HG02798 (cell line): ENCODE measurements at regions not wholly inside any gene's neighbourhood (a gene's known extent, or its start where the extent isn't known, plus 50 kb on each side); places are given as distances from the start of the nearest gene placed in this dataset.
"Not testable (repeated sequence)": the region's sequence is repeated elsewhere in the genome, so short reads cannot be mapped to it uniquely, and the experiment has no call there.

Source experiments
- ATAC-seq: cut with Tn5 transposase; IDR thresholded peaks from one replicate; pipeline ENCODE4 v1.9.1; 2021; ENCODE audit warnings: mild to moderate bottlenecking; ENCODE audit not compliant: unreplicated experiment, poor library complexity

DNA sequence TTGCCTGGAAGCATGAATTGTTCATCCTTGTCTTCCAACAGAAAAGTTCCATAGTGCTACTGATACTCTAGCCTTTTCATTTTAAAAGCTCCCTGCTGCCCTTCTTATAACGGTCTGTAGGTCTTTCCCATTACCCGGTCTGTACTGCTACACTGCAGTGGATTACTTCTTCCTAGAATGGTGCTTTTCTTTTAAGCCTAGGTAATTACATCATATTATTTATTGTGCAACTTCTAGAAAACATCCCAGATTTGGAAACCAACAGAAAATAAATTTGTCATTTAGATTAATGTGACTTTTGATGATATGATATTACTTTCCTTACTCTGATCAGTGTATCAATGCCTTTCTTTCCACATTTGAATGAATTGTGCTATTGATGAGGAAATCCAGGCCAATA lies 199.4 kb downstream of the TANC2 start:
- no peak for ATAC-seq

DNA sequence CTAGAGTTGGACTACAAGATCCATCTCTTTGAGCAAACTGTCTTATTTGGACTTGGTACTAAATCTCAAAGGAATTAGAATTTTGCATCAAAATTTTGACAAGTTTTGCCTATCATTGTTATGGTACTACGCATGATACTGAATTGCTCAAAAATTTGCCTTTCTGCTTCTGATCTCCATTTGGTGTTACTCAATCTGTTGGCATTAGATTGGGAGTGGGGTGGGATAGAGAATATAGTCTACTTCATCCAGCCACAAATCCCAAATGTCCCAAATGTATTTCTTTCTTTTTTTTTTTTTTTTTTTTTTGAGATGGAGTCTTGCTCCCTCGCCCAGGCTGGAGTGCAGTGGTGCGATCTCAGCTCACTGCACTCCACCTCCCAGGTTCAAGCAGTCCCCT lies 204.8 kb downstream of the TANC2 start:
- no peak for ATAC-seq

DNA sequence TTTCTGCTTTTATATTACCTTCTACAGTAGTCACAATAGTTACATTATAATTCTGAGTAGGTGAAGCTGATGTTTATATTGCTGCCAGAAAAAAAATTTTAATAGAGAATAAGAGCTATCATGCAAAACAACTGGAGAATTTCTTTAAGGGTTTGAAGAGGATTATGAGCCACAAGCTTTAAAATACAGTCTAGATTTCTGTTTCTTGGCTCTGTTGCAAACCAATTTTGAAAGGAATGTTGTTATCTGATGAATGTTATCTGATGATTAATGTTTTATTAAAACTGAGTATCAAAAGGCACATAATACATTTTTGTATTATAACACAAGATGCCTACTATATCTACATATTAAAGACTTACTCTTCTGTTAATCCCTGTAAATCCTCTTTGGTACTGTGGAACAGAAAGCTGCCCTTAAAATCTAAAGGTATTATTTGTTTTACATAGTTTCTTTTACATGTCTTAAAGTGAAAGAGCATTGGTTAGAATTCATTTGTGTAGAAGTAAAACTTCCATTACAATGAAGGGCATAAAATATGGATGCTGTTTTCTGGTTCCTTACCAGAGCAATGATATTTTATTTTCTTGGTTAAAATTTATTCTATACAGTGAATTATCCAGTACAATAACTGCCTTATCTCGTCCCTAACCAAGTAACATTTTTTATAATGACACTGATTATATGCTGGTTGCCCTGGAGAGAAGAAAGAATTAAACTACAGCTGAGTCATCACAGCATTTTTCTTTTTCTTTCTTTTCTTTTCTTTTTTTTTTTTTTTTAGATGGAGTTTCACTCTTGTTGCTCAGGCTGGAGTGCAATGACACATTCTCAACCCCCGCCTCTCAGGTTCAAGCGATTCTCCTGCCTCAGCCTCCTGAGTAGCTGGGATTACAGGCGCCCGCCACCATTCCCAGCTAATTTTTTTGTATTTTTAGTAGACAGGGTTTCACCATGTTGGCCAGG lies 205.7 kb downstream of the TANC2 start:
- ATAC-seq: no peak

DNA sequence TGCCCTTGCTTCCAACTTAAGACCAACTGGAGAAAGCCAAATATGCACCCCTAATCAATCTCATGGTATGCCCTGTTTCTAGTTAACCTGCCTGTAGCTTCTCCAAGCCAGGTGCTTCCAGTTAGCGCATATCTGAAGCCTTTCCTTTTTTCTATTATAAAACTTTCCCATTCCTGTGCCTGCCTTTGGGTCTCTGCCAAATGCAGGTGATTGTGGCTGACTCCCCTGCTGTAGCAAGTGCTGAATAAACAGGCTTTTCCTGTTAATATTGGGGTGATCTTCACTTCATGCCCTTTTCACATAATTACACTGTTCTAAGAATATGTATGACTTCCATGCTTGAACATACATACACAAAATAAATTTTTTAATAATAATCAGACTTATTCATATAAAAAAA lies 207.4 kb downstream of the TANC2 start:
- ATAC-seq: no peak

DNA sequence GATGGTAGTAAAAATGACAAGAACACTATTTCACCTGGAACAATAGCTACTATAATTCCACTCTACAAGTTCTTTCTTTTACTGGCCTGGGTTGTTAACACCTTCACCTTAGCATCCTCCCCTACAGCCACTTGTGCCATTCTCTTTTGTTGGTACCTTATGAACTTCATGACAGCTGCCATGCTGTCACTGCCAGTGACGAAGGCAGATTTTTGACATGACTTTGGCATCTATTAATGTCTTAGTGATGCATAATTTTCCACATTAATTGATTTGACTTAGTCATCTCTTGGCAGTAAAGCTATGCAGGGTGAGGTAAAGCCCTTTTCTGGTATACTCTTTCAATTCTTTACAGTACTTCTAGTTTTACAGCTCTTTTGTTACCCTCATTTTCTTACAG lies 207.9 kb downstream of the TANC2 start:
- ATAC-seq: no peak

DNA sequence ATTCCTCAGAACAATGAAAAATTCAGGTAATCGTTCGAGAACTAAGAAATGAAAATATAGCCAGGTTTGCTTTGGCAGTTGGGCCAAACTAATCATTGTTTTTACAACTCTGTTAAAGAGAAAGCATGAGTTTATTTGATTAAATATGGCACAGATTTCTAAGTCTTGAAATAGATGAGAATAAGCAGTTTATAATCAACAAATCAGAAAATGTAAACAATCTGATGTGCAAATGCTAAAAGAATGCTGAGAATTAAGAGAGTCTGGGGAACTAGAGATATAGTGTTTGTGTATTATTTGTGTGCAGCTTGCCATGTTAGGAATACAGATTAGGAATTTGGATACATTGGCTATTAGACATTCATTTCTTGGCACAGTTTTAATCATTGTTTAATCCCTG lies 212.5 kb downstream of the TANC2 start:
- ATAC-seq: no peak

DNA sequence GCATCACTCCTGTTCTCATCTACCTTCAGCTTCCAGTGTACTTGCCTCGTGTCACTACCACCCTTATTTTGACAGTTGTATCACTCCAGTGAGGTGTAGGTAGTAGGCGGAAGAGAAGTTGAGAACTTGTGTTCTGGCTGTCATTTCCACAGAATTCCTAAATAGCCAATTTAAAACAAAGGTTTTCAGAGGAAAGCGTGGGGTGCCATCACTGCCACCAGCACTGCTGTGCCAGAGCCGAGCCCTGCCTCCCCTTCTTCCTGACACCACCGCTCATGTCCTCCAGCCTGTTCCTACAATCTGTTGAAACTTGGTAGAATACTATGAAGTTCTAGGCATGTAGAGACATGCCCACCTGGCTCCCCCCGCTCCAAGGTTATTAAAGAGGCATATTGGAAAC lies 215.8 kb downstream of the TANC2 start:
- ATAC-seq: no peak

DNA sequence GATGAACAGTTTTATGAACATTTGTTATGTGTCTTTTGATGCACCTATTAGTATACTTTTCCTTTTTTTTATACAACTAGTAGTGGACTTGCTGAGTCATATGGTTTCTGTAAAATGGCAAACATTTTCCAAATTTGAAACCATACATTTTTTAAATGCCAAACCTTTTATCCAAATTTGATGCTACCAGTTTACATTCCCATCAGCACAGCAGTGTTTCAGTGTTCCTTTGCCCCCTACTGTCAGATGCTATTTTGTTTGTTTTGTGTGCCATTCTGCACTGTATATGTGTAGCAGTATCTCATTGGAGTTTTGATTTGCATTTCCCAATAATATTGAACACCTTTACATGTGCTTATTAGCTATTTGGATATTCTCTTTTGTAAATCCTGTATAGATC lies 219.4 kb downstream of the TANC2 start:
- no peak for ATAC-seq

DNA sequence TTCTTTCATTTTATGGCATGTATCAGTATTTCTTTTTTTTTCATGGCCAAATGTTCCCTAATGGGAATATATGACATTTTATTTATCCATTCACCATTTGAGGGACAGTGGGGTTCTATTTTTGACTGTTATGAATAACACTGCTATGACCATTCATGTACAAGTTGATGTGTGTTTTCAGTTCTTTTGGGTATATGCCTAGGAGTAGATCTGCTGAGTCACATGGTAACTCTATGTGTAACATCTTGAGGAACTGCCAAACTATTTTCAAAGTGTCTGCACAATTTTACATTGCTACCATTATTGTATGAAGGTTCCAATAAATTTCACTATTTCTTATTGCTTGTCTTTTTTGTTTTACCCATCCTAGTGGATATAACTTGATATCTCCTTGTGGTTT lies 223.0 kb downstream of the TANC2 start:
- no peak for ATAC-seq

DNA sequence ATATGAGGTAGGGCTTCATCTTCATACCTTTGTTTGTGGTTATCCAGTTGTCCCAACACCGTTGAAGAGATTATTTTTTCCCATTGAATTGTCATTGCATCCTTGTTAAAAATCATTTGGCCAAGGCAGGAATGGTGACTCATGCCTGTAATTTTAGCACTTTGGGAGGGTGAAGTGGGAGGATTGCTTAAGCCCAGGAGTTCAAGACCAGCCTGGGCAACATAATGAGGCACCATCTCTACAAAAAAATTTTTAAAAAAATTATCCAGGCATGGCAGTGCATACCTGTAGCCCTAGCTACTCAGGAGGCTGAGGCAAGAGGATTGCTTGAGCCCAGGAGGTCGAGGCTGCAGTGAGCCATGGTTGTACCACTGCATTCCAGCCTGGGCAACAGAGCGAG lies 223.9 kb downstream of the TANC2 start:
- ATAC-seq: no peak

DNA sequence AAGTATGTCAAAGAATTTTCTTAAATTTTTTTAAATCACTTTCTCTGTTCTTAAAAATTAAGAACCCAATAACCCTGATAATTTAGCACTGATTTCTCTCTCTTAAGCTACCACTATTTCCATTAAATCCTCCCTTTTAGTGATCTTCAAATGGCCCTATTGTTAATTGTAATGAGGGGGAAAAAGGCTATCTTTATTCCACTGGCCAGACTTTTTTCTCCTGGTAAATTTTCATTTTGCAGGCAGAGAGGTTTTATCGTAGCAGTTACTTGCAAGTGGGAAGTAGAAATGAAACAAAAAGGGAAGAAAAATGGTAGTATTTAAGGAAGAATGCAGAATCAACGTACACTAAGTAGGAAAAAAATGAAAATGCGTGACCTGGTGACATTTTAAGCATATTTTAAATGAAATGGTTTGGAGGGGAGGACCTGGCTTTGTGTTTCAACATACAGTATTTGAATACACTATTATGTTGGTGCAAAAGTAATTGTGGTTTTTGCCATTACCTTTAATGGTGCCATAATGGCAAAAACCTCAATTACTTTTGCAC lies 224.9 kb downstream of the TANC2 start:
- no peak for ATAC-seq

DNA sequence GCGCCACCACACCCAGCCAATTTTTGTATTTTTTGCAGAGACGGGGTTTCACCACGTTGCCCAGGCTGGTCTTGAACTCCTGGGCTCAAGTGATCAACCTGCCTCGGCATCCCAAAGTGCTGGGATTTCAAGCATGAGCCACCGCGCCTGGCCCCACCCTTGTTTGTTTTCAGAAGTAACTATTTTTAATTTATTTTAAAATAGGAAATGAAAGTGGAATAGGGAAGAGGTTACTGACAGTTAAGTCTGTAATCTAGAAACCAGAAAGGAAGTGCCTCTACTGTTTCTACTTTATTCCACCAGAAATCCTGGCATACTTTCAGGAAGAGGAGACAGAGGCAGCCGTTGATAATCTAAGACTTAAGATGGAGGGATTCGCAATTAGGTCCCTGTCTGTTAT lies 225.6 kb downstream of the TANC2 start:
- ATAC-seq: no peak

DNA sequence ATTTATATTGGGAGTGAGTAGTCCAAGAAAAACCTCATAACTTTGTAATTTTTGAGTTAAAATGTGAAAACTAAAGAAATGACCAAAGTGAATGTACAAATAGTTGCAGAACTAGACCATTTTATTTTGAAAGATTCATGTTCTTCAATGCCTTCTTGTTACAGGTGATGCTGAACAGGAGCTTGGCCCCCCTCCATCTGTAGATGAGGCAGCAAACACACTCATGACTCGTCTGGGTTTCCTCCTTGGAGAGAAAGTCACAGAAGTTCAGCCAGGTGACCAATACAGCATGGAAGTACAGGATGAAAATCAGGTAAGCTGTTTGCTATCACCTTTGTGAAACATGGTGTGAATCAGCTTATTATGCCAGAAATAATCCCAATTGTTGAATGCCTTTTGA lies 227.8 kb downstream of the TANC2 start:
- no peak for ATAC-seq

DNA sequence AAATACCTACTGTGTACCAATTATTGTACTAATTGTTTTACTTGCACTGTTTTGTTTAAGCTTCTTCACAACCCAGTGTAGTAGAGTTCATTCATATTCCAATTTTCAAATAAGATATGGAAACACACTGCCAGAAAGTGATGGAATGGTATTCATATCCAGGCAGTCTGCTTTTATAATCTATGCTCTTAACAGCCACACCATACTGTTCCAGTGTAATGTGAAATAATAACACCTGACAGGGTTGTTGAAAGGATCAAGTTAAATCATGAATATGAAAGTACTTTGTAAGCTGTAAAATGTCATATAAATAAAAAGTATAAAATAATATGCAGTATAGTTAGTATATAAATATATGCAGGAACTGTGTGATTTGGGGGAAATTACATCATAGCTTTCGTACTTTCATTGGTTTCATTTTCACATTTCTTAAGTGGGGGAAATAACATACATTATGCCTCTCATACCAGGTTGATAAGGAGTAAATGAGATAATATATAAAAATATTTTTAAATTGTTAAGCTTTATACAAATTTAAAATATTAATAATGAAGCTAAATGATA lies 230.8 kb downstream of the TANC2 start:
- ATAC-seq: no peak

DNA sequence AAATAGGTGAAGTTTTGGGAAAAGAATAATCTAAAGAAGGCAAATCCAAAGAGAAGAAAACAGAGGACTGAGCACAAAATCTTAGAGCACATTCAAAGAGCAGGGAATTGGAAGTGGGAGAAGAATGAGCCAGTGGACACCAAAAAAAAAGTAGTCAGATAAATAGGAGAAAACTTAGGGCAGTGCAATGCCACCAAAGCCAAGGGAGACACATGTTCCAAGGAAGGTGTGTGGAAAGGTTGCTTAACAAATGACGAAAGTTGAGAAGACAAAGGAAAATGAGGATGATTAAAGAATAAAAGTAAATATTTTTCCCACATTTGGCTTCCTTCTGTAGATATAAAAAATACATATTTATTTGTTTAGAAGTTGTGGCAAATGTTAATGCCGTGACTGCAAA lies 237.6 kb downstream of the TANC2 start:
- ATAC-seq: no peak

DNA sequence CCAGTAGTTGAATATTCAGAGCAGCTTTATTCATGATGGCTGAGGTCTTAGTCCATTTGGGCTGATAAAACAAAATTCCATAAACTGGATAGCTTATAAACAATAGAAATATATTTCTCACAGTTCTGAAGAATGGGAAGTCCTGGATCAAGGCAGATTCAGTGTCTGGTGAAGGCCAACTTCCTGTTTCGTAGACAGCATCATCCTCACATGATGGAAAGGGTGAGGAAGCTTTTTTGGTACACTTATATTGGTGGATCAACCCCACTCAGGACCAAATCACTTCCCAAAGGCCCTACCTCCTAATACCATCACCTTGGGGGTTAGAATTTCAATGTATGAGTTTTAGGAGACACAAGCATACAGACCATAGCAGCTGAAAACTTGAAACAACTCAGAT lies 224.2 kb downstream of the CYB561 start:
- no peak for ATAC-seq

DNA sequence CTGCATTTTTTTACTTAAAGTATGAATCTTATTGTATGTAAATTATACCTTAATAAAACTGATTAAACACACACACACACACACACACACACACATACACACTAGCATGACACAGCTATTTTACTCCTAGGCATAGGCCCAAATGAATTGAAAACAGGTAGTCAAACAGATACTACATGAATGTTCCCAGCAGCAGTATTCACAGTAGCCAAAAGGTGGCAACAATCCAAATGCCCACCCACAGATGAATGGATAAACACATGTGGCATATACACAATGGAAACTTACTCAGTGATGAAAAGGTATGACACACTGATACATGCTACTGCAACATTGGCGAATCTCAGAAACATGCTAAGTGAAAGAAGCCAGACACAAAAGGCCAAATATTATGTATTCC lies 223.5 kb downstream of the CYB561 start:
- ATAC-seq: no peak

DNA sequence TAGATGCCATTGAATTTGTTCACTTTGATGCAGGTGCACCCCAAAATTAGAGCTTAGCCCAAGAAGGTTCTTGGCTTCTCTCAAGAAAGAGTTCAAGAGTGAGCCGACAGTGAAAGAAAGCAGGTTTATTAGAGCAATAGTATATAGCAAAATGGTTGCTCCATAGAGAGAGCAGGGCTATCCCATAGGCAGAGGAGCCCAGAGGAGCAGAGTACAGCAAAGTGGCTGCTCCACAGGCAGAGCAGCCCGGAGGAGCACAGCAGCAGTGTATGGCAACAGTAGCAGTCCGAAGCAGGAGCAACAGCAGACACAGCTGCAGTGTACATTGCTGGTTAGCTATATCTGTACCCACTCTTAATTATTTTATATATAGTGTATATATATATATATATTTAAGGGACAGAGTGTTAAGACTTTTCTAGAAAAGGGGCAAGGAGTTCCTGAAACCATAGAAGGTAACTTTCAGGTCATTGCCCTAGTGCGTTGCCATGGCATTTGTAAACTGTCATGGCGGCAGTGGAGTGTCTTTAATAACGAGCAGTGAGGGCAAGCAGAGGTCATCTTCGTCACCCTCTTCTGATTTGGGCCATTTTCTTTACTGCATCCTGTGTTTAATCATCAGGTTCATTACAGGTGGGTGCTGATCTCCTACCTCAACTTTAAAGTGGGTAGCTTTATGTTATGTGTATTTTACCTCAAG lies 222.7 kb downstream of the CYB561 start:
- no peak for ATAC-seq

DNA sequence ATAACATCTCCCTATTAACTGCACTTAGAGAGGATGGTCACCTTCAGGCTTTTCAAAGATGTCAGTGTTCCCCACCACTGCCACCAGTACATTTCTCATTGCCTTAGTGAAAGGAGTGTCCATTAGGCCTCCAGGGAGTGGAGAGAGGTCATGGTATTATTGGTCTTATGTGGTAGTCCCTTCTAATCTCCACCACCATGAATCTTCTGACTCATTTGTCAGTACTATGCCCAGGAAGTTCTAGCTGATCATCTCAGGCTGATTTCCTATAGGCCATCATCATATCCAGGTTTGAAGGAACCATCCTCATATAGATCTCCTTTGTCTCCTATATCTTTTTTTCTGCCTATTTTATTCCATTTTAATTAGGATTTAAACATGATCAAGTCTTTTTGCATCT lies 221.5 kb downstream of the CYB561 start:
- ATAC-seq: no peak

DNA sequence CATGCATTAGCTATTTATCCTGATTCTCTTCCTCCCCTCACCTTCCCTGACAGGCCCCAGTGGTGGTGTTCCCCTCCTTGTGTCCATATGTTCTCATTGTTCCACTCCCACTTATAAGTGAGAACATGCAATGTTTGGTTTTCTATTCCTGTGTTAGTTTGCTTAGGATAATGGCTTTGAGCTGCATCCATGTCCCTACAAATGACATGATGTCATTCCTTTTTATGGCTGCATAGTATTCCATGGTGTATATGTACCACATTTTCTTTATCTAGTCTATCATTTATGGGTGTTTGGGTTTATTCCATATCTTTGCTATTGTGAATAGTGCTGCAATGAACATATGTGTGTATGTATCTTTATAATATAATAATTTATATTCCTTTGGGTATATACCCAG lies 219.4 kb downstream of the CYB561 start:
- ATAC-seq: not testable (repeated sequence)

DNA sequence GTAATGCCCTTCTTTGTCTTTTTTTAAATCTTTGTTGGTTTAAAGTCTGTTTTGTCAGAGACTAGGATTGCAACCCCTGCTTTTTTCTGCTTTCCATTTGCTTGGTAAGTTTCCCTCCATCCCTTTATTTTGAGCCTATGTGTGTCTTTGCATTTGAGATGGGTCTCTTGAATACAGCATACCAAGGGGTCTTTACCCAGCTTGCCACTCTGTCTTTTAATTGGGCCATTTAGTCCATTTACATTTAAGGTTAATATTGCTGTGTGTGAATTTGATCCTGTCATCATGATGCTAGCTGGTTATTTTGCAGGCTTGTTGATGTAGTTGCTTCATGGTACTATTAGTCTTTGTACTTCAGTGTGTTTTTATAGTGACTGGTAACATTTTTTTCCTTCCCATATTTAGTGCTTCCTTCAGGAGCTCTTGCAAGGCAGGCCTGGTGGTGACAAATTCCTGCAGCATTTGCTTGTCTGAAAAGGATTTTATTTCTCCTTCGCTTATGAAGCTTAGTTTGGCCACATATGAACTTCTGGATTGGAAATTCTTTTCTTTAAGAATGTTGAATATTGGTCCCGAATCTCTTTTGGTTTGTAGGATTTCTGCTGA lies 215.0 kb downstream of the CYB561 start:
- not testable (repeated sequence) for ATAC-seq
